SK-N-SH (cell line): ENCODE measurements at regions not wholly inside any gene's neighbourhood (a gene's known extent, or its start where the extent isn't known, plus 50 kb on each side); places are given as distances from the start of the nearest gene placed in this dataset.
"Not testable (repeated sequence)": the region's sequence is repeated elsewhere in the genome, so short reads cannot be mapped to it uniquely, and the experiment has no call there.

Experiments
- CTCF ChIA-PET: fragments of 300-600, 350-600 bp; formaldehyde crosslinking; extraction: SDS; loops from one replicate; lab custom pipeline; 2021; lab: Yijun Ruan, JAX
- POLR2A ChIA-PET: fragments of 350-600 bp; sonication (Branson Sonifier 250); formaldehyde crosslinking; extraction: SDS; loops from one replicate; lab custom pipeline; 2020; ENCODE audit warnings: antibody characterized with exemption, inconsistent platforms; lab: Yijun Ruan, JAX
- DNase-seq: peaks from one replicate; pipeline ENCODE4 v3.0.0; 2012
- H2AFZ ChIP-seq: fragments of 200-600 bp; sonication (generic); 2 replicates; pipeline ENCODE4 v1.8.1; 2016; ENCODE audit warnings: antibody characterized with exemption, mild to moderate bottlenecking, low read depth
- H3F3A ChIP-seq: fragments of 200-600 bp; sonication (generic); replicated peaks from 2 replicates; pipeline ENCODE3; 2016; ENCODE audit warnings: antibody characterized with exemption, mild to moderate bottlenecking; ENCODE audit not compliant: insufficient read depth
- H3K27ac ChIP-seq, 2 experiments: fragments of 200-500 bp in 1 of 2; fragments of 200-600 bp in 1 of 2; sonication (Bioruptor generic) in 1 of 2; sonication (generic), shearing (Covaris generic) in 1 of 2; 2 replicates each; pipeline versions ENCODE4 v1.5.1 to v1.6.1; 2014 to 2016; ENCODE audit warnings: low read depth in 2 of 2, inconsistent platforms in 1 of 2, low read length in 1 of 2, mild to moderate bottlenecking in 1 of 2, mixed read lengths in 1 of 2
- H3K27me3 ChIP-seq: fragments of 200-600 bp; sonication (generic), shearing (Covaris generic); 2 replicates; pipeline ENCODE4 v1.6.1; 2016; ENCODE audit warnings: mixed run types; ENCODE audit not compliant: insufficient read depth
- H3K36me3 ChIP-seq, 2 experiments: fragments of 200-500 bp in 1 of 2; fragments of 200-600 bp in 1 of 2; sonication (Bioruptor generic) in 1 of 2; sonication (generic) in 1 of 2; replicated peaks in 1 of 2; 2 replicates each; pipeline versions ENCODE3 to v1.5.1; 2014 to 2016; ENCODE audit warnings: low read length in 1 of 2, mild to moderate bottlenecking in 1 of 2; ENCODE audit not compliant: insufficient read depth in 2 of 2, control insufficient read depth in 1 of 2
- H3K4me1 ChIP-seq, 2 experiments: fragments of 200-500 bp in 1 of 2; fragments of 200-600 bp in 1 of 2; sonication (Bioruptor generic) in 1 of 2; sonication (generic), shearing (Covaris generic) in 1 of 2; 2 replicates each; pipeline versions ENCODE4 v1.5.1 to v1.6.1; 2014 to 2016; ENCODE audit warnings: low read depth in 1 of 2, low read length in 1 of 2, mixed run types in 1 of 2; ENCODE audit not compliant: insufficient read depth in 2 of 2, control insufficient read depth in 1 of 2
- H3K4me2 ChIP-seq: fragments of 200-600 bp; sonication (generic), shearing (Covaris generic); 2 replicates; pipeline ENCODE4 v1.6.1; 2017; ENCODE audit warnings: mixed run types
- H3K4me3 ChIP-seq, 2 experiments: fragments of 200-500 bp in 1 of 2; fragments of 200-600 bp in 1 of 2; sonication (Bioruptor generic) in 1 of 2; sonication (generic), shearing (Covaris generic) in 1 of 2; 2 replicates each; pipeline versions ENCODE4 v1.5.1 to v1.8.1; 2014 to 2016; ENCODE audit warnings: low read depth in 2 of 2, inconsistent platforms in 1 of 2, low read length in 1 of 2, mild to moderate bottlenecking in 1 of 2, mixed read lengths in 1 of 2, moderate library complexity in 1 of 2
- H3K79me2 ChIP-seq: fragments of 200-600 bp; sonication (generic); 2 replicates; pipeline ENCODE4 v1.8.1; 2017; ENCODE audit warnings: mild to moderate bottlenecking; ENCODE audit not compliant: insufficient read depth
- H3K9ac ChIP-seq: fragments of 200-600 bp; sonication (generic); 2 replicates; pipeline ENCODE4 v1.6.1; 2017; ENCODE audit warnings: mixed run types
- H3K9me2 ChIP-seq: fragments of 200-600 bp; sonication (generic); 2 replicates; pipeline ENCODE4 v1.6.1; 2017; ENCODE audit warnings: mixed run types
- H3K9me3 ChIP-seq: fragments of 200-600 bp; sonication (generic); 2 replicates; pipeline ENCODE4 v1.6.1; 2017; ENCODE audit warnings: mixed run types, mild to moderate bottlenecking, moderate library complexity
- H4K20me1 ChIP-seq: fragments of 200-600 bp; sonication (generic); 2 replicates; pipeline ENCODE4 v1.6.1; 2017; ENCODE audit warnings: mild to moderate bottlenecking, mixed run types; ENCODE audit not compliant: insufficient read depth
- EP300 ChIP-seq, 2 experiments: IDR thresholded peaks; 2 replicates each; pipeline versions ENCODE4 v1.4.0 to v1.6.1; 2012; ENCODE audit warnings: borderline replicate concordance in 1 of 2, low read depth in 1 of 2, low read length in 1 of 2
- EZH2phosphoT487 ChIP-seq: fragments of 200-600 bp; sonication (generic); IDR thresholded peaks from 2 replicates; pipeline ENCODE4 v1.6.1; 2017; ENCODE audit warnings: low read depth, mixed run types, mild to moderate bottlenecking, antibody characterized with exemption, moderate library complexity, borderline replicate concordance
- FOSL2 ChIP-seq: IDR thresholded peaks from 2 replicates; pipeline ENCODE4 v1.4.0; 2012; ENCODE audit warnings: low read depth, mild to moderate bottlenecking, moderate library complexity, borderline replicate concordance
- FOXM1 ChIP-seq: IDR thresholded peaks from 2 replicates; pipeline ENCODE4 v1.4.0; 2012; ENCODE audit warnings: low read depth, mild to moderate bottlenecking
- GATA2 ChIP-seq: sonication (generic); formaldehyde crosslinking; IDR thresholded peaks from 2 replicates; pipeline ENCODE4 v1.5.0; 2020; ENCODE audit warnings: mild to moderate bottlenecking, missing genetic modification reagents
- JUND ChIP-seq: IDR thresholded peaks from 2 replicates; pipeline ENCODE4 v1.4.0; 2012
- NFIC ChIP-seq: IDR thresholded peaks from 2 replicates; pipeline ENCODE4 v1.4.0; 2012; ENCODE audit warnings: borderline replicate concordance
- PBX3 ChIP-seq: IDR thresholded peaks from 2 replicates; pipeline ENCODE4; 2012
- RAD21 ChIP-seq: IDR thresholded peaks from 2 replicates; pipeline ENCODE4 v1.6.1; 2012; ENCODE audit warnings: mild to moderate bottlenecking, low read length
- RFX5 ChIP-seq: IDR thresholded peaks from 2 replicates; pipeline ENCODE4 v1.6.1; 2012; ENCODE audit warnings: mild to moderate bottlenecking, improper control_type of control experiment, low read length
- RXRA ChIP-seq: IDR thresholded peaks from 2 replicates; pipeline ENCODE4 v1.4.0; 2012; ENCODE audit warnings: low read depth, mild to moderate bottlenecking, borderline replicate concordance
- TCF12 ChIP-seq: IDR thresholded peaks from 2 replicates; pipeline ENCODE4 v1.4.0; 2012
- YY1 ChIP-seq: IDR thresholded peaks from 2 replicates; pipeline ENCODE4 v1.4.0; 2012; ENCODE audit warnings: low read depth, mild to moderate bottlenecking
- WGBS: methylation state at CpG from one replicate; pipeline ENCODE4 v1.1.6; 2017; ENCODE audit warnings: low lambda C conversion rate; 5-methylcytosine and 5-hydroxymethylcytosine counted together
- TF ChIP-seq, protein P1 (sequence below): IDR thresholded peaks from 2 replicates; pipeline ENCODE4 v1.4.0; 2012; ENCODE audit warnings: low read depth, borderline replicate concordance
- TF ChIP-seq, protein P2 (sequence below): fragments of 150-350 bp; IDR thresholded peaks from 2 replicates; pipeline ENCODE4 v1.6.1; 2016; ENCODE audit warnings: mild to moderate bottlenecking, low read depth, low read length

GRCh38 chr4:101696276-101697010, 94.1 kb upstream of the BANK1 start:
- Histone ChIP-seq H3F3A (no peaks in the 10 kb centered on the region), H3K9ac (no peak overlapping the region), H3K79me2 (no peaks in the 10 kb centered on the region), H3K4me3 (no peak overlapping the region), H3K4me1 (peaks cover 3 to 4% of the 10 kb centered on the region in 2 experiments; a peak in 3 of 4 replicates), H3K27ac (no peak overlapping the region), H4K20me1 (no peaks in the 10 kb centered on the region), H3K9me3 (no peaks in the 10 kb centered on the region), H3K9me2 (no peaks in the 10 kb centered on the region), H3K36me3 (no peaks in the 10 kb centered on the region), H3K4me2 (no peak overlapping the region), H2AFZ (no peak overlapping the region), H3K27me3 (no peaks in the 10 kb centered on the region)
- DNase-seq: no peak
- 76% methylated on average over 3 of the region's 3 CpGs for WGBS
- CTCF ChIA-PET: no interaction called here
- TF ChIP-seq RAD21: no peak
- TF ChIP-seq YY1: no peak
- TF ChIP-seq, protein P1, sequence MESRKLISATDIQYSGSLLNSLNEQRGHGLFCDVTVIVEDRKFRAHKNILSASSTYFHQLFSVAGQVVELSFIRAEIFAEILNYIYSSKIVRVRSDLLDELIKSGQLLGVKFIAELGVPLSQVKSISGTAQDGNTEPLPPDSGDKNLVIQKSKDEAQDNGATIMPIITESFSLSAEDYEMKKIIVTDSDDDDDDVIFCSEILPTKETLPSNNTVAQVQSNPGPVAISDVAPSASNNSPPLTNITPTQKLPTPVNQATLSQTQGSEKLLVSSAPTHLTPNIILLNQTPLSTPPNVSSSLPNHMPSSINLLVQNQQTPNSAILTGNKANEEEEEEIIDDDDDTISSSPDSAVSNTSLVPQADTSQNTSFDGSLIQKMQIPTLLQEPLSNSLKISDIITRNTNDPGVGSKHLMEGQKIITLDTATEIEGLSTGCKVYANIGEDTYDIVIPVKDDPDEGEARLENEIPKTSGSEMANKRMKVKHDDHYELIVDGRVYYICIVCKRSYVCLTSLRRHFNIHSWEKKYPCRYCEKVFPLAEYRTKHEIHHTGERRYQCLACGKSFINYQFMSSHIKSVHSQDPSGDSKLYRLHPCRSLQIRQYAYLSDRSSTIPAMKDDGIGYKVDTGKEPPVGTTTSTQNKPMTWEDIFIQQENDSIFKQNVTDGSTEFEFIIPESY: no peak
- TF ChIP-seq, protein P2, sequence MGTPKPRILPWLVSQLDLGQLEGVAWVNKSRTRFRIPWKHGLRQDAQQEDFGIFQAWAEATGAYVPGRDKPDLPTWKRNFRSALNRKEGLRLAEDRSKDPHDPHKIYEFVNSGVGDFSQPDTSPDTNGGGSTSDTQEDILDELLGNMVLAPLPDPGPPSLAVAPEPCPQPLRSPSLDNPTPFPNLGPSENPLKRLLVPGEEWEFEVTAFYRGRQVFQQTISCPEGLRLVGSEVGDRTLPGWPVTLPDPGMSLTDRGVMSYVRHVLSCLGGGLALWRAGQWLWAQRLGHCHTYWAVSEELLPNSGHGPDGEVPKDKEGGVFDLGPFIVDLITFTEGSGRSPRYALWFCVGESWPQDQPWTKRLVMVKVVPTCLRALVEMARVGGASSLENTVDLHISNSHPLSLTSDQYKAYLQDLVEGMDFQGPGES: no peak
- no peak for TF ChIP-seq FOSL2
- no peak for TF ChIP-seq TCF12
- TF ChIP-seq RXRA: no peak
- TF ChIP-seq FOXM1: no peak
- TF ChIP-seq EZH2phosphoT487: no peak
- TF ChIP-seq RFX5: no peak
- TF ChIP-seq GATA2 (CRISPR knock-in tag): no peak
- POLR2A ChIA-PET: no interaction called here

DNA sequence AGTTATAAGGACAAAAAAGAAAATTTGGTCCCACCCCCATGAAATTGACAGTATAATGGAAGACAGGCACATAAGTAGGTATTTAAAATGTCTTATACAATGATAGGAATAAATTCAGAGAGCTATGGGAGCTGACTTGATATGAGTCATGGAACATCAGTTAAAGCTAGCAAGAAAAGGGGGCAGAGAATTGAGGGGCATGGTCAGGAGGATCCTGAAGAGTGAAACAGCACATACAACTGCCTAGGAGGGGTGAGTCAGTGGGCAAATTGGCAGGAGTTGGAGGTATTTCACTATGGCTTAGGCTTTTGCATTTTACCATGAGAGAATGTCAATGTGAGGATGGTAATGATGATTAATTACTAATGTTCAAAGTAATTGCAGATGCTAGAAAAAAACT, 95.4 kb upstream of the BANK1 start:
- H2AFZ ChIP-seq: no peak overlapping the region
- H3K36me3 ChIP-seq: no peaks in the 10 kb centered on the region
- no peaks in the 10 kb centered on the region for H3K9me3 ChIP-seq
- H3K27me3 ChIP-seq: no peaks in the 10 kb centered on the region
- DNase-seq: no peak
- ChIA-PET POLR2A (no interaction called here), CTCF (no interaction called here)
- H3K4me3 ChIP-seq: no peak overlapping the region
- H3F3A ChIP-seq: no peaks in the 10 kb centered on the region
- TF ChIP-seq YY1 (no peak), JUND (peak; percentile 74), TCF12 (peak; percentile 70), RFX5 (no peak), FOSL2 (peak; percentile 67; the same call in 1 of the 2 replicates), NFIC (peak; percentile 70), PBX3 (peak; percentile 75), RAD21 (no peak), EP300 (IDR thresholded peaks at IDR 0.05; ENCODE audit: borderline replicate concordance in 1 of 2, low read depth in 1 of 2, low read length in 1 of 2) (peak in 1 of 2 experiments; percentile 61; a peak in 1 of 4 replicates)
- H3K4me2 ChIP-seq: no peak overlapping the region
- H3K79me2 ChIP-seq: no peaks in the 10 kb centered on the region
- peaks cover 3 to 4% of the 10 kb centered on the region in 2 experiments; a peak in 3 of 4 replicates for H3K4me1 ChIP-seq
- no peaks in the 10 kb centered on the region for H4K20me1 ChIP-seq
- no peak overlapping the region for H3K9ac ChIP-seq
- no peaks in the 10 kb centered on the region for H3K9me2 ChIP-seq
- peak overlapping the region in 1 of 2 experiments; percentile 41; a peak in 1 of 4 replicates for H3K27ac ChIP-seq

DNA sequence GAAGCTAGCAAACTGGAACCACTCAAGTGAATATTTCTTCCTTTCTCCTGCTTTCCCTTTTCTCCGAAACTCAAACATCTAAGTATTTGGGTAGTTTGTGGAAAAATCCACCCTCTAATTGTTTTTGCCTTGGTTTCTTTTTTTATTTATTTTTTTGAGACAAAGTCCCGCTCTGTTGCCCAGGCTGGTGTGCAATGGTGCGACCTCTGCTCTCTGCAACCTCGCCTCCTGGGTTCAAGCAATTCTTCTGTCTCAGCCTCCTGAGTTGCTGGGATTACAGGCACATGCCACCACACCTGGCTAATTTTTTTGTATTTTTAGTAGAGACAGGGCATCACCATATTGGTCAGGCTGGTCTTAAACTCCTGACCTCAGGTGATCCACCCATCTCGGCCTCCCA, 96.1 kb upstream of the BANK1 start:
- WGBS: 95% methylated on average over 5 of the region's 5 CpGs

More for the DNA sequence above, 96.1 kb upstream of the BANK1 start:
- H3K9ac ChIP-seq, H3K4me2 ChIP-seq, H3K27ac ChIP-seq, H2AFZ ChIP-seq, H3K9me2 ChIP-seq, H4K20me1 ChIP-seq, H3K36me3 ChIP-seq, H3K4me1 ChIP-seq, POLR2A ChIA-PET, H3K9me3 ChIP-seq, H3K4me3 ChIP-seq, H3K79me2 ChIP-seq, DNase-seq, H3K27me3 ChIP-seq, H3F3A ChIP-seq, CTCF ChIA-PET: not testable (repeated sequence)
